Hepatocyte (in vitro differentiated cells): ENCODE measurements at regions not wholly inside any gene's neighbourhood (a gene's known extent, or its start where the extent isn't known, plus 50 kb on each side); places are given as distances from the start of the nearest gene placed in this dataset.

ENCODE experiments used
- DNase-seq: peaks from one replicate; pipeline ENCODE4 v3.0.0-alpha.2; 2016; ENCODE audit warnings: low spot score
- H2AFZ ChIP-seq: fragments of 200-600 bp; sonication (generic); 2 replicates; pipeline ENCODE4 v1.6.0; 2016; ENCODE audit warnings: antibody characterized with exemption, mild to moderate bottlenecking
- H3K27ac ChIP-seq: fragments of 200-600 bp; sonication (generic); 2 replicates; pipeline ENCODE4 v1.5.1; 2016; ENCODE audit warnings: mild to moderate bottlenecking
- H3K27me3 ChIP-seq: fragments of 200-600 bp; sonication (generic); 2 replicates; pipeline ENCODE4 v1.6.1; 2016
- H3K36me3 ChIP-seq: fragments of 200-600 bp; sonication (generic); replicated peaks from 2 replicates; pipeline ENCODE4 v1.5.1; 2016; ENCODE audit warnings: low read depth; ENCODE audit not compliant: insufficient read depth
- H3K4me1 ChIP-seq: fragments of 200-600 bp; sonication (generic); 2 replicates; pipeline ENCODE4 v1.5.1; 2016; ENCODE audit warnings: mild to moderate bottlenecking, moderate library complexity; ENCODE audit not compliant: insufficient read depth
- H3K4me2 ChIP-seq: fragments of 200-600 bp; sonication (generic); 2 replicates; pipeline ENCODE4 v1.6.0; 2016
- H3K4me3 ChIP-seq: fragments of 200-600 bp; sonication (generic); 2 replicates; pipeline ENCODE4 v1.5.1; 2016; ENCODE audit warnings: mild to moderate bottlenecking
- H3K79me2 ChIP-seq: fragments of 200-600 bp; sonication (generic); 2 replicates; pipeline ENCODE4 v1.6.0; 2017; ENCODE audit warnings: mild to moderate bottlenecking
- H3K9me2 ChIP-seq: fragments of 200-600 bp; sonication (generic); replicated peaks from 2 replicates; pipeline ENCODE4 v1.6.0; 2017; ENCODE audit warnings: mild to moderate bottlenecking; ENCODE audit not compliant: insufficient read depth
- H3K9me3 ChIP-seq: fragments of 200-600 bp; sonication (generic); 2 replicates; pipeline ENCODE4 v1.5.1; 2016; ENCODE audit warnings: low read depth, mild to moderate bottlenecking
- H4K20me1 ChIP-seq: fragments of 200-600 bp; sonication (generic); 2 replicates; pipeline ENCODE4 v1.6.0; 2016; ENCODE audit warnings: mild to moderate bottlenecking; ENCODE audit not compliant: insufficient read depth, poor library complexity, severe bottlenecking
- CTCF ChIP-seq: fragments of 200-600 bp; sonication (generic); IDR thresholded peaks from 2 replicates; pipeline ENCODE4 v1.5.1; 2016; ENCODE audit warnings: antibody characterized with exemption, mild to moderate bottlenecking; ENCODE audit not compliant: poor library complexity
- EZH2 ChIP-seq: fragments of 200-600 bp; sonication (generic); IDR thresholded peaks from 2 replicates; pipeline ENCODE4 v1.6.1; 2016; ENCODE audit warnings: antibody characterized with exemption, mild to moderate bottlenecking, borderline replicate concordance
- EZH2phosphoT487 ChIP-seq: fragments of 200-600 bp; sonication (generic); IDR thresholded peaks from one replicate; pipeline ENCODE4 v1.6.1; 2018; ENCODE audit warnings: antibody characterized with exemption, mild to moderate bottlenecking, low read depth, moderate library complexity; ENCODE audit not compliant: unreplicated experiment, severe bottlenecking
- WGBS: methylation state at CpG from one replicate; pipeline ENCODE4 v1.1.6; 2016; ENCODE audit warnings: low lambda C conversion rate; ENCODE audit errors: missing lambda C conversion rate; 5-methylcytosine and 5-hydroxymethylcytosine counted together

GRCh38 chr9:19512103-19512832 lies 103.5 kb downstream of the ACER2 start:
- Histone ChIP-seq H4K20me1 (no peaks in the 10 kb centered on the region), H2AFZ (no peak overlapping the region), H3K36me3 (no peaks in the 10 kb centered on the region), H3K27ac (no peak overlapping the region), H3K9me2 (no peaks in the 10 kb centered on the region), H3K79me2 (no peaks in the 10 kb centered on the region), H3K4me3 (no peak overlapping the region), H3K27me3 (peaks cover 4% of the 10 kb centered on the region), H3K4me2 (no peak overlapping the region), H3K4me1 (peaks cover 3% of the 10 kb centered on the region), H3K9me3 (no peaks in the 10 kb centered on the region)
- TF ChIP-seq CTCF = no peak
- no peak for TF ChIP-seq EZH2phosphoT487
- no peak for TF ChIP-seq EZH2
- WGBS = 87% methylated on average over 7 of the region's 7 CpGs
- DNase-seq = no peak

- no peaks in the 10 kb centered on the region for H3K9me3 ChIP-seq
- 93% methylated on average over 3 of the region's 3 CpGs for WGBS
- peaks cover 3% of the 10 kb centered on the region for H3K4me1 ChIP-seq
- no peaks in the 10 kb centered on the region for H3K79me2 ChIP-seq
- H3K9me2 ChIP-seq = no peaks in the 10 kb centered on the region
- TF ChIP-seq EZH2 = no peak
- no peak for TF ChIP-seq EZH2phosphoT487
- no peak for TF ChIP-seq CTCF
- no peak for DNase-seq
- no peak overlapping the region for H3K4me2 ChIP-seq
- H2AFZ ChIP-seq = no peak overlapping the region
- H3K27me3 ChIP-seq = peaks cover 4% of the 10 kb centered on the region
- no peaks in the 10 kb centered on the region for H4K20me1 ChIP-seq
- H3K4me3 ChIP-seq = no peak overlapping the region
- no peaks in the 10 kb centered on the region for H3K36me3 ChIP-seq
- H3K27ac ChIP-seq = no peak overlapping the region
Measured at GRCh38 chr9:19511694-19512093, 102.9 kb downstream of the ACER2 start.

DNA sequence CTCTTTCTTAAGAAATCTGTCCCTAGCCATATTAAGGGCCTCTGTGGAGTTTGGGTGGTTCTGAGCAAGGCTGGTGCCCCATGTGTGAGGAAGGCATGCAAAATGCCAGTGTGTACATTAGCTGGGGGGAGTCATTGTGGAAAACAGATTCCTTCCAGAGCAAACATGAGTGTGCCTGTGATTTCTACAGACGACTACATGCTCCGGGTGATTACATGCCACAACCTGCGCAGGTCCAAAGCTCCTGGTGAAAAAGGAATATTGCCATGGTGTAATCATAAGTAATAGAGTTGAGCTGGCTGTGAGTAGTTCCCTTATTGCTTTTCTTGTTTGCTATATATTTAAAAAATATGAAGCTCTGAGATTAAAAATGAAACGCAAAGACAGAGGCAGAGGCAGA lies 102.1 kb downstream of the ACER2 start:
- no peak for DNase-seq
- peaks cover 3% of the 10 kb centered on the region for H3K4me1 ChIP-seq
- H3K4me2 ChIP-seq = no peak overlapping the region
- WGBS = 94% methylated on average over 4 of the region's 4 CpGs
- TF ChIP-seq EZH2 (no peak), CTCF (no peak), EZH2phosphoT487 (no peak)
- no peaks in the 10 kb centered on the region for H3K9me3 ChIP-seq
- no peaks in the 10 kb centered on the region for H3K9me2 ChIP-seq
- no peaks in the 10 kb centered on the region for H4K20me1 ChIP-seq
- H3K36me3 ChIP-seq = no peaks in the 10 kb centered on the region
- H3K79me2 ChIP-seq = no peaks in the 10 kb centered on the region
- no peak overlapping the region for H3K27ac ChIP-seq
- no peak overlapping the region for H2AFZ ChIP-seq
- no peak overlapping the region for H3K4me3 ChIP-seq
- peaks cover 4% of the 10 kb centered on the region for H3K27me3 ChIP-seq
